SK-N-SH (cell line): ENCODE measurements at regions not wholly inside any gene's neighbourhood (a gene's known extent, or its start where the extent isn't known, plus 50 kb on each side); places are given as distances from the start of the nearest gene placed in this dataset.
A peak's percentile ranks its signal among the peaks of the same experiment; 100 is the strongest.

ENCODE experiments used
- CTCF ChIA-PET: fragments of 300-600, 350-600 bp; formaldehyde crosslinking; extraction: SDS; loops from one replicate; lab custom pipeline; 2021; lab: Yijun Ruan, JAX
- POLR2A ChIA-PET: fragments of 350-600 bp; sonication (Branson Sonifier 250); formaldehyde crosslinking; extraction: SDS; loops from one replicate; lab custom pipeline; 2020; ENCODE audit warnings: antibody characterized with exemption, inconsistent platforms; lab: Yijun Ruan, JAX
- DNase-seq: peaks from one replicate; pipeline ENCODE4 v3.0.0; 2012
- H2AFZ ChIP-seq: fragments of 200-600 bp; sonication (generic); 2 replicates; pipeline ENCODE4 v1.8.1; 2016; ENCODE audit warnings: antibody characterized with exemption, mild to moderate bottlenecking, low read depth
- H3F3A ChIP-seq: fragments of 200-600 bp; sonication (generic); replicated peaks from 2 replicates; pipeline ENCODE3; 2016; ENCODE audit warnings: antibody characterized with exemption, mild to moderate bottlenecking; ENCODE audit not compliant: insufficient read depth
- H3K27ac ChIP-seq, 2 experiments: fragments of 200-500 bp in 1 of 2; fragments of 200-600 bp in 1 of 2; sonication (Bioruptor generic) in 1 of 2; sonication (generic), shearing (Covaris generic) in 1 of 2; 2 replicates each; pipeline versions ENCODE4 v1.5.1 to v1.6.1; 2014 to 2016; ENCODE audit warnings: low read depth in 2 of 2, inconsistent platforms in 1 of 2, low read length in 1 of 2, mild to moderate bottlenecking in 1 of 2, mixed read lengths in 1 of 2
- H3K27me3 ChIP-seq: fragments of 200-600 bp; sonication (generic), shearing (Covaris generic); 2 replicates; pipeline ENCODE4 v1.6.1; 2016; ENCODE audit warnings: mixed run types; ENCODE audit not compliant: insufficient read depth
- H3K36me3 ChIP-seq, 2 experiments: fragments of 200-500 bp in 1 of 2; fragments of 200-600 bp in 1 of 2; sonication (Bioruptor generic) in 1 of 2; sonication (generic) in 1 of 2; replicated peaks in 1 of 2; 2 replicates each; pipeline versions ENCODE3 to v1.5.1; 2014 to 2016; ENCODE audit warnings: low read length in 1 of 2, mild to moderate bottlenecking in 1 of 2; ENCODE audit not compliant: insufficient read depth in 2 of 2, control insufficient read depth in 1 of 2
- H3K4me1 ChIP-seq, 2 experiments: fragments of 200-500 bp in 1 of 2; fragments of 200-600 bp in 1 of 2; sonication (Bioruptor generic) in 1 of 2; sonication (generic), shearing (Covaris generic) in 1 of 2; 2 replicates each; pipeline versions ENCODE4 v1.5.1 to v1.6.1; 2014 to 2016; ENCODE audit warnings: low read depth in 1 of 2, low read length in 1 of 2, mixed run types in 1 of 2; ENCODE audit not compliant: insufficient read depth in 2 of 2, control insufficient read depth in 1 of 2
- H3K4me2 ChIP-seq: fragments of 200-600 bp; sonication (generic), shearing (Covaris generic); 2 replicates; pipeline ENCODE4 v1.6.1; 2017; ENCODE audit warnings: mixed run types
- H3K4me3 ChIP-seq, 2 experiments: fragments of 200-500 bp in 1 of 2; fragments of 200-600 bp in 1 of 2; sonication (Bioruptor generic) in 1 of 2; sonication (generic), shearing (Covaris generic) in 1 of 2; 2 replicates each; pipeline versions ENCODE4 v1.5.1 to v1.8.1; 2014 to 2016; ENCODE audit warnings: low read depth in 2 of 2, inconsistent platforms in 1 of 2, low read length in 1 of 2, mild to moderate bottlenecking in 1 of 2, mixed read lengths in 1 of 2, moderate library complexity in 1 of 2
- H3K79me2 ChIP-seq: fragments of 200-600 bp; sonication (generic); 2 replicates; pipeline ENCODE4 v1.8.1; 2017; ENCODE audit warnings: mild to moderate bottlenecking; ENCODE audit not compliant: insufficient read depth
- H3K9ac ChIP-seq: fragments of 200-600 bp; sonication (generic); 2 replicates; pipeline ENCODE4 v1.6.1; 2017; ENCODE audit warnings: mixed run types
- H3K9me2 ChIP-seq: fragments of 200-600 bp; sonication (generic); 2 replicates; pipeline ENCODE4 v1.6.1; 2017; ENCODE audit warnings: mixed run types
- H3K9me3 ChIP-seq: fragments of 200-600 bp; sonication (generic); 2 replicates; pipeline ENCODE4 v1.6.1; 2017; ENCODE audit warnings: mixed run types, mild to moderate bottlenecking, moderate library complexity
- H4K20me1 ChIP-seq: fragments of 200-600 bp; sonication (generic); 2 replicates; pipeline ENCODE4 v1.6.1; 2017; ENCODE audit warnings: mild to moderate bottlenecking, mixed run types; ENCODE audit not compliant: insufficient read depth
- CHD2 ChIP-seq: fragments of 150-350 bp; IDR thresholded peaks from 2 replicates; pipeline ENCODE4 v1.6.1; 2018; ENCODE audit warnings: low read length; ENCODE audit not compliant: partially characterized antibody
- EP300 ChIP-seq, 2 experiments: IDR thresholded peaks; 2 replicates each; pipeline versions ENCODE4 v1.4.0 to v1.6.1; 2012; ENCODE audit warnings: borderline replicate concordance in 1 of 2, low read depth in 1 of 2, low read length in 1 of 2
- JUND ChIP-seq: IDR thresholded peaks from 2 replicates; pipeline ENCODE4 v1.4.0; 2012
- RCOR1 ChIP-seq: fragments of 150-350 bp; IDR thresholded peaks from 2 replicates; pipeline ENCODE4 v1.6.1; 2017; ENCODE audit warnings: antibody characterized with exemption, low read length
- TCF12 ChIP-seq: IDR thresholded peaks from 2 replicates; pipeline ENCODE4 v1.4.0; 2012
- WGBS: methylation state at CpG from one replicate; pipeline ENCODE4 v1.1.6; 2017; ENCODE audit warnings: low lambda C conversion rate; 5-methylcytosine and 5-hydroxymethylcytosine counted together
- TF ChIP-seq, protein P1 (sequence below): IDR thresholded peaks from 2 replicates; pipeline ENCODE4 v1.6.1; 2012; ENCODE audit warnings: mild to moderate bottlenecking, low read depth, low read length, moderate library complexity

DNA sequence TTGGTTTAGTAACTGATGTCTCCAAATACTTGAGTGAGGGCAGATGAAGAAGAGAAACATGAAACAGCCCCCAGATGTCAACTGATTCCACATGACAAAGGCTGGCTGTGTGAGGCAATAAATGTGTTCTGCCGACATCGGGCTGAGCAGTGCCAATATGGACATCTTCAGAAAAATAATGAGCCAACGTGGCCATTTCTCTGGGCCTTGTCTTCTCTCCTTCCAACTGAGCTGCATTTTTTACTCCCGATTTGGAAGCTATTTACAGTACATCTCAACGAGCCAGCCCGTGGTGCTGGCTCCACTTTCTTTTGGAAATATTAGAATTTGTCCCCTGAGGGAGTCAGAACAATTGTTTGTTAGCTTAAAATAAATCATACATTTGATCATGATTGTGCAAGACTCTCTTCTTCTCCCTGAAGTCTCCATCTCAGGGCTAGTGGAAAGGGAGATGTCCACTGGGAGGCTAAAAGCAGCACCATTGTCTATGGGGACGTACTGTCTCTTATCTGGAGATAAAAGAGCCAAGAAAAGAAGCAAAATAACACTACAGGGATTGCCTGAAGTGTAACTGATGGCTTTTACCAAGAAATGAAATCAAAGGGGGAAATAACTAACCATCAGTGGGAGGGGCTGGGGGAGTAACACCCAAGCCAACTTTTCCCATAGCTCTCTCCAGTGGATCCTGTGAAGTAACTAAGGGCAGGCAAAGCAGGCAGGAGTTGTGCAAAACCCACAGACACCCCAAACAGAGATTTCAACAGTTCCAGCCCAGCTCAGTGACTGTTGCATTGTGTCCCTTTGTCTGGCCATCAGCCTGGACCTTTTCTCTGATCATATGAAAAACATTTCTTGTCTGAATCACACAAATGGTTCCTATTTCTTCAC is 114.8 kb downstream of the RDH14 start:
- Histone ChIP-seq H3K9me3 (no peaks in the 10 kb centered on the region), H3K4me2 (no peak overlapping the region), H3K79me2 (no peaks in the 10 kb centered on the region), H3K4me3 (no peak overlapping the region), H3K36me3 (no peaks in the 10 kb centered on the region), H3K9me2 (no peaks in the 10 kb centered on the region), H4K20me1 (no peaks in the 10 kb centered on the region), H3K4me1 (peaks cover 3 to 9% of the 10 kb centered on the region in 2 experiments; a peak in 2 of 4 replicates), H2AFZ (no peak overlapping the region), H3K27ac (no peak overlapping the region), H3K27me3 (no peaks in the 10 kb centered on the region), H3F3A (no peaks in the 10 kb centered on the region)
- 55% methylated on average over 7 of the region's 7 CpGs for whole genome bisulfite sequencing
- POLR2A ChIA-PET: no interaction called here
- CTCF ChIA-PET: interaction anchor here (0.9 to 2.6 kb wide), 3 partner anchors 9 to 75 kb away, joined by 3 to 8 read pairs (median 7); no protein-coding TSS in a partner anchor
- no peak for DNase-seq
- TF ChIP-seq RCOR1 (no peak), CHD2 (no peak), TCF12 (peak; percentile 21; the same call in 1 of the 2 replicates)
- TF ChIP-seq, all 33 proteins: peak for 1
- no peak overlapping the region for H3K9ac ChIP-seq

DNA sequence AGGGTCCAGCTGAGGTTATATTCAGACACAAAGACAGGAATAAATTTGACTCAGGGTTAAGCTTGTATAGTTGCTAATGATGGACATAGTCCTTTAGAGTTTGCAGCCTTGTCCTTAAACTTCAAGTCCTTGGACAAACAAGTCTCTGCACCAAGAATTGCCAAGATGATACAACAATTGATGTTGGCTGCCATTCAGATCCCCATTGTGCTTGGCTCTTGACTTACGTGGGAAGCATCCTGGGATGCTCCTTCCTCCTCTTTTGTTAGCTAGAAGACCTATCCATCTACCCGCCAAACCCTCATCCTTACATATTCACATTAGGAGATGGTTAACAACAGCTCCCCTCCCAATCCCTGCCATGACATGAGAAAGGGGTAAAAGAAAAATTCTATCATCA is 115.6 kb downstream of the RDH14 start:
- Histone ChIP-seq H3K9me2 (no peaks in the 10 kb centered on the region), H3K9ac (no peak overlapping the region), H2AFZ (no peak overlapping the region), H3K36me3 (no peaks in the 10 kb centered on the region), H3K27me3 (no peaks in the 10 kb centered on the region), H3K4me1 (peaks cover 7 to 16% of the 10 kb centered on the region in 2 experiments; a peak in 2 of 4 replicates), H3K27ac (no peak overlapping the region), H3K79me2 (no peaks in the 10 kb centered on the region), H3F3A (peaks cover 6% of the 10 kb centered on the region), H3K4me3 (no peak overlapping the region), H3K4me2 (no peak overlapping the region), H3K9me3 (no peaks in the 10 kb centered on the region), H4K20me1 (no peaks in the 10 kb centered on the region)
- TF ChIP-seq JUND (no peak), EP300 (IDR thresholded peaks at IDR 0.05; ENCODE audit: borderline replicate concordance in 1 of 2, low read depth in 1 of 2, low read length in 1 of 2) (no peak)
- TF ChIP-seq, protein P1, sequence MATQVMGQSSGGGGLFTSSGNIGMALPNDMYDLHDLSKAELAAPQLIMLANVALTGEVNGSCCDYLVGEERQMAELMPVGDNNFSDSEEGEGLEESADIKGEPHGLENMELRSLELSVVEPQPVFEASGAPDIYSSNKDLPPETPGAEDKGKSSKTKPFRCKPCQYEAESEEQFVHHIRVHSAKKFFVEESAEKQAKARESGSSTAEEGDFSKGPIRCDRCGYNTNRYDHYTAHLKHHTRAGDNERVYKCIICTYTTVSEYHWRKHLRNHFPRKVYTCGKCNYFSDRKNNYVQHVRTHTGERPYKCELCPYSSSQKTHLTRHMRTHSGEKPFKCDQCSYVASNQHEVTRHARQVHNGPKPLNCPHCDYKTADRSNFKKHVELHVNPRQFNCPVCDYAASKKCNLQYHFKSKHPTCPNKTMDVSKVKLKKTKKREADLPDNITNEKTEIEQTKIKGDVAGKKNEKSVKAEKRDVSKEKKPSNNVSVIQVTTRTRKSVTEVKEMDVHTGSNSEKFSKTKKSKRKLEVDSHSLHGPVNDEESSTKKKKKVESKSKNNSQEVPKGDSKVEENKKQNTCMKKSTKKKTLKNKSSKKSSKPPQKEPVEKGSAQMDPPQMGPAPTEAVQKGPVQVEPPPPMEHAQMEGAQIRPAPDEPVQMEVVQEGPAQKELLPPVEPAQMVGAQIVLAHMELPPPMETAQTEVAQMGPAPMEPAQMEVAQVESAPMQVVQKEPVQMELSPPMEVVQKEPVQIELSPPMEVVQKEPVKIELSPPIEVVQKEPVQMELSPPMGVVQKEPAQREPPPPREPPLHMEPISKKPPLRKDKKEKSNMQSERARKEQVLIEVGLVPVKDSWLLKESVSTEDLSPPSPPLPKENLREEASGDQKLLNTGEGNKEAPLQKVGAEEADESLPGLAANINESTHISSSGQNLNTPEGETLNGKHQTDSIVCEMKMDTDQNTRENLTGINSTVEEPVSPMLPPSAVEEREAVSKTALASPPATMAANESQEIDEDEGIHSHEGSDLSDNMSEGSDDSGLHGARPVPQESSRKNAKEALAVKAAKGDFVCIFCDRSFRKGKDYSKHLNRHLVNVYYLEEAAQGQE: no peak
- ChIA-PET CTCF (interaction anchor here (1.6 kb wide), 1 partner anchor 10 kb away, joined by 8 read pairs; no protein-coding TSS in a partner anchor), POLR2A (no interaction called here)
- whole genome bisulfite sequencing: 76% methylated on average over 2 of the region's 2 CpGs
- no peak for DNase-seq
